DMS 273 treated with DMSO at 0.1 percent for 48 hours (cell line): ENCODE measurements at regions not wholly inside any gene's neighbourhood (a gene's known extent, or its start where the extent isn't known, plus 50 kb on each side); places are given as distances from the start of the nearest gene placed in this dataset.
"Not testable (repeated sequence)": the region's sequence is repeated elsewhere in the genome, so short reads cannot be mapped to it uniquely, and the experiment has no call there.

ENCODE experiments used
- DNase-seq: peaks from one replicate; lab custom pipeline; 2025; lab: John Stamatoyannopoulos, UW

DNA sequence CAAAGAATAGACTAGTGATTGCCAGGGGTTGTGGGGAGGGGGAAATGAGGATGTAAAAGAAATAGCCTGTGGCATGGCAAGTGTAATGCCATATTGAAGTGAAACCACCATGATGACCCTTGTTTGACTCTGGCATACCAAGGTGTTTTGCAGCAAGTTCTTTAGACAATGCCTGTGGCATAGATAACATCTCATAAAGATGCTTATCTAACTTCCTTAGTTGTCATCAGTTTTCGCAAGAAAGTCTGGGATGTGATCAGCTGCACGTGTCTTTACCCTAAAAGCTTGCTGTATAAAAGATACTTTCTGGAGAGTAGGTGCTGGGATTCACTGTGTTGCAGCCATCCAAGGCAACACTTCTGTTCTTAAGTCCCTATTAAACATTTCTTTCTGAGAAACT lies 176.1 kb upstream of the MAGEB16 start:
- DNase-seq = no peak

DNA sequence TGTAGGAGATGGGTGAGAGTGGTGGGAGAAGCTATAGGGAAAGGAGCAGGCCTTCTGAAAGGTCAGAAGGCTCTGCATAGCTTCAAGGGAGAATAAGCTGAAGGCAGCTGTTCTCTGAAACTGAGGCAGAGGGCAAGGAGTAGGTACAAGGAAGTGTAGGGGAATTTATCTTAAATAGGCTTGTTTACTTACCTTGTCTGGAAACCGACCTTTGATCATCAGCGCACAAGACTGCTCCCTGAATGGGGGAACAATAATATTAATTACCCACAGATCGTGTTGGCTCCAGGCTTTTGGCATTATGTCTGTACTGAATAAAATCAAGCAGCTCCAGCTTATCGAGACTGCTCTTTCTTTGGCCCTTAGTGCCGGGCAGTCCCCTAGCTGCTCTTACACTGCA lies 175.5 kb upstream of the MAGEB16 start:
- no peak for DNase-seq

DNA sequence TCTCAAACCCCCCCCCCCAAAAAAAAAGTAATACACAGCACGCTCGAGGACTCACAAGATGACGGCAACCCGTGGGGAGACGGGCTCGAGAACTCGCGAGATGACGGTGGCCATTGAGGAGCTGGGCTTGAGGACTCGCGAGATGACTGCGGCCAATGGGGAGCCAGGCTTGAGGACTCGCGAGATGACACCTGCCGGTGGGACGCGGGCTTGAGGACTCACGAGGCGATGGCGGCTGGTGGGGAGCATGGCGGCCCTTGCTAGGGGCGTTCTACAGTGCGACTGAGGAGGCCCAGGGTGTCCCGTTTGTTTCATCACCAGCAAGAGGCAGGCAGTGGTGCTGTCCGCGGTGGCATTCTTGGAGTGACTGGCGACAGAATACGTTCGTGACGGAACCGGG lies 172.4 kb upstream of the MAGEB16 start:
- no peak for DNase-seq

DNA sequence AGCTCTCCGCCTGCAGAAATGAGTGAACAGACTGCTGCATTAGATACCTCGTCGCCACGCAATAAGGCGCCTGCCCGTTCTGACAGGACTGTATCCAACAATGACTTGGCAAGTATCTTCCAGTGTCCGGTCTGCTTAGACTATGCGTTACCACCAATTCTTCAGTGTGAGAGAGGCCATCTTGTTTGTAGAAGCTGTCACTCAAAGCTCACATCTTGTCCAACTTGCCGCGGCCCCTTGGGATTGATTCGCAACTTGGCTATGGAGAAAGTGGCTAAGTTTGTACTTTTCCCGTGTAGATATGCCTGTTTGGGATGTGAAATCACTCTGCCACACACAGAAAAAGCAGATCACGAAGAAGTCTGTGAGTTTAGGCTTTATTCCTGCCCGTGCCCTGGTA lies 172.0 kb upstream of the MAGEB16 start:
- DNase-seq = no peak

DNA sequence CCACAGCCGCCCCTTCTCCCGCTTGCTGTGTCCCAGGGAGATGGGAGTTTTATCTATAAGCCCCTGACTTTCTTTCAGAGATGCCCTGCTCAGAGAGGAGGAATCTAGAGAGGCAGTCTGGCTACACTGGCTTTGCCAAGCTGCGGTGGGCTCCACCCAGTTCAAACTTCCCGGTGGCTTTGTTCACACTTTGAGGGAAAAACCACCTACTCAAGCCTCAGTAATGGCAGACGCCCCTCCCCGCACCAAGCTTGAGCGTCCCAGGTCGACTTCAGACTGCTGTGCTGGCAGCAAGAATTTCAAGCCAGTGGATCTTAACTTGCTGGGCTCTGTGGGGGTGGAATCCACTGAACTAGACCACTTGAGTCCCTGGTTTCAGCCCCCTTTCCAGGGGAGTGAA lies 162.2 kb upstream of the MAGEB16 start:
- DNase-seq = not testable (repeated sequence)

DNA sequence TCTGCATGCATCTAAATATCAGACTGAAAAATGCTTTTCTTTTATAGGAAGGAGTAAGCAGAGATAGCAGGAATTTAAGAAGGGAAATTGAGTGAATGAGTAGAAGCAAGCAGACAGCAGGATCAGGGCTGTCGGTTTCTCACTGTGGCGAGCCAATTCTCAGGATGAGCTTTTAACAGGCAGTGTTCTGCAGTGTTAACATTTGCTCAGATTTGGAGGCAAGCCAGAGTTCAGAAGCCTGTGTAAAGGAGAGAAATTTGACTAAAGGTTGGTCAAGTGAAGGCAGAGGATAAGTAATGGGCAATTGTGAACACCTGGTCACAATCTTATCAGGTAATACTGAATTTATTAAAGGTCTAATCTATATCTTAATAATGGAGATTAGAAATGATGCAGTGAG lies 133.3 kb upstream of the MAGEB16 start:
- DNase-seq = no peak

DNA sequence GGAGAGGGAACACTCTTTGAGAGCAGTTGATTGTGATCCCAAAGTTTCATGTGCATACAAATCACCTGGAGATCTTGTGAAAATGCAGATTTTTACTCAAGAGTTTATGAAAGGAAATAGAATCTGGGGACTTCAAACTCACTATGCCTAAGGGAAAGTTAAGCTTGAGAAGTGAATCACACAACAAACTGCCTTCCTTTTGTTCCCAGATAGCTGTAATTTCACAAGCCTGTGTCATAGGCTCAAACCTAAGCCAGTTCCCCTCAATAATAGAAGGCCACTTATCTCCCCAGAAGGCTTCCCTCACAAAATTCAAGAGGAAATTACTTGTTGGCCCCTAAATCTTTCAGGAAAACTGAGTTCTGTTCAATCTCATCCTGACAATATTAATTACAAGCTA lies 132.8 kb upstream of the MAGEB16 start:
- DNase-seq = no peak

DNA sequence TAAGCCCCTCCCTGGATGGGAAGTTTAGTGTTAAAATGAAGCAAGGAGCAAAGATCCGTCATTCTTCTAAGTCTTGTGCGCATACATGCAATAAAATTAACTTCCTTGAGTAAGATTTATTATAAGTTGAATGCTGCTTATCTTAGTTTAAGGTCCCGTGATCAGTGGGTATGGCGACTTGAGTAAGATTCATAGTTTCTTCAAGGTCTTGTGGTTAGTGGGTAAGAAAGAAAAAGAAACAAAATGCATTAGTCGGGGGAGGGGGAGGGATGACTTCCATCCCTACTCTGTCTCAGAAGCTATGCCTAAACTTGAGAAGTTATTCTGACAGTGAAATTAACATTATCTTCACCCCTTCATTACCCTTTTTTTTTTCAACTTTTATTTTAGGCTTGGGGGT lies 127.3 kb upstream of the MAGEB16 start:
- DNase-seq = no peak

DNA sequence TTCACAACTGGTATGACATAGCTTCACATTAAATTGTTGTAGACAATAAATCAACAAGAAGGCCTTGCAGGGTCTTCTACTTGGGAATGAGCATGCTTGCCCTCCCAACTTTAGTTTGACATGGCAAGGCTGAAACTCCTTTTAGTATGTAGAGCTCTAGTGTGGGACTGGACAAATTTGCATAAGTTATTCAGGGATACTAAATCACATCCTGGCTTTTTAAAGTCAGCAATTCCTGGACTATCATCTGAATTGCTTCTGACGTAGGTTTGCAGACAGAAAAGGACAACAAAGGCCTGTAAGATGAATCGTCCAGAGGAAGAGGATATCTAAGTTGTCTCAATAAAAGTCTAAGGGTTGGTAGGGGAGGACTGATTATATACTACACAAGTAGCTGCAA lies 123.0 kb upstream of the MAGEB16 start:
- DNase-seq = no peak

DNA sequence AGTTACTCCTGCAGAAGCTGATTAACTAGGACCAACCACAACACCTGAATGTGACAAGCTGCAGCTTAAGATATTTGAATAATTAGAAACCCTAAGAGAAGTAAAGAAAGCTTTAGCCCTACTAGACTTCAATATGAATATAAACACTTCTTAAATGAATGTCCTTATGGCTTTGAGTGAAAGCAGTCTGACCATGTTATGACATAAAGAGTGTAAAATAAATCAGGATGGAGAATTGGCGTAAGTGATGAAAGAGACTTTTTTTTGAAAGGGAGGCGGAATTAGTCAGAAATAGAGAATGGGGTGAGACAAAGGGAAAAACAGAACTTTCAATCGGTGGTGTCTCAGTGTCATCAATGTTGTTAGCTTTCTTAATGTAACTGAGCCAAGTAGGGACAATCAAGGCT lies 117.2 kb upstream of the MAGEB16 start:
- DNase-seq = no peak

DNA sequence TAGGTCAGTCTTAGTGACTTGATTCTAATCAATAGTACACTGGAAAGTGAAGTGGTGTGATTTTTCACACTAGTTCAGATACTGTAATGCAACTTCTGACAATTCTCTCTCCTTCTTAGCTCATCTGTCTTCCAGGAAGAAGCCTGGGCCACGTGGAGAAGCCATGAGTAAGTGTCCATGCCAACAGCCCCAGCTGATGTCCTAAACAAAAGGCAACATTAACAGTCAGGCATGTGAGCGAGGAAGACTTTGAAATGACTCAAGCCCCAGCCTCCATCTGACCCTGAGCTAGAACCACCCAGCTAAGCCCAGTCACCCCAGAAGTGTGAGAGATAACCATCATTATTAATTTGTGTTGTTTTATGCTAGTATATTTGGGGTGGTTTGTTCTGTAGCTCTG lies 115.7 kb upstream of the MAGEB16 start:
- no peak for DNase-seq

DNA sequence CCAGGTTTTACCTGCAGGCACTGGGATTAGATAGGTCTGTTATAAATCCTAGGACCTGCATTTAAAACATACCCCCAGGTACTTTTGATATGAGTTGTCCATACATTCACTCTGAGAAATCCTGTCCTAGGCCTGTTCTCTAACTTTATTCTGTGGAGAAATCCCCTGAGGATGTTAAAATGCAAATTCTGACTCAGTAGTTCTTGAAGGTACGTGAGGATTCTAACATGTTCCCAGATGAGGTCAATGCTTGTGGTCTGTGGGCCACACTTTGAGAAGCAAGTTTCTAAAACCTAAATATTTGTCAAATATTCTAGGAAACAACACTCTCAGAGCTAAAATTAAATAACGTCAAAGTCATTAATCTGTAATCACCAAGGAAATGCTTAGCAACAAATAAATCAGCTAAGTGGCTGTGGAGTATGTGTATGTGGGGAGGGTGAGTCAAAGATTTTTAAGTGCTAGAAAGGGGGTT lies 101.3 kb upstream of the MAGEB16 start:
- DNase-seq = no peak

DNA sequence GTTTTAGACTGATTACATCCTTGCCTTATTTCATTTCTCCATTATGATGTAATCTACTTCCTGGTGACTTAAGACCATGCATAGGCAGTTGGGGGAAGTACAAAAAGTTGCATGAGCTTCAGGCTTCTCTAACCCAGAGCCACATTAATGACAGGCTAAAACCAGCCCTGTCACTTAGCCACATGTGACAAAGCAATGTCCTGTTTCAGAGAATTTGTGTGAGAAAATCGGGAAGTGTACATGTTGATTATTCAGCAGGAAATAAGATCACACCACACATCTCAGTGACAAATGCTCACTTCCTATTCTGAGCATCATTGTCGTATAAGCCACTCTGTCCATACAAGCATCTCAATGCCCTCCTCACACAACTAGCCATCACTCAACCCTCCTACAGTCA lies 98.5 kb upstream of the MAGEB16 start:
- no peak for DNase-seq

DNA sequence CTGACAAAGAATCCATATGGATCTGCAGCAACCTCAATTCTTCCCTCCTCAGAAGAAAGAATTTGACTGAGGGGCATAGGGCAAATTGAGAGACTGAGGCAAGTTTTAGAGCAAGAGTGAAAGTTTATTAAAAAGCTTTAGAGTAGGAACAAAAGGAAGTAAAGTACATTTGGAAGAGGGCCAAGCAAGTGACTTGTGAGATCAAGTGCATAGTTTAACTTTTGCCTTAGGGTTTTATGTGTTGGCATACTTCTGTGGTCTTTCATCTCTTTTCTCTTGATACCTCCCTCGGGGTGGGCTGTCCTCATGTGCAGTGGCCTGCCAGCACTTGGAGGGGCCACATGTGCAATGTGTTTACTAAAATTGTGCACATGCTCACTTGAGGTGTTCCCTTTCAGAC lies 98.0 kb upstream of the MAGEB16 start:
- DNase-seq = no peak

DNA sequence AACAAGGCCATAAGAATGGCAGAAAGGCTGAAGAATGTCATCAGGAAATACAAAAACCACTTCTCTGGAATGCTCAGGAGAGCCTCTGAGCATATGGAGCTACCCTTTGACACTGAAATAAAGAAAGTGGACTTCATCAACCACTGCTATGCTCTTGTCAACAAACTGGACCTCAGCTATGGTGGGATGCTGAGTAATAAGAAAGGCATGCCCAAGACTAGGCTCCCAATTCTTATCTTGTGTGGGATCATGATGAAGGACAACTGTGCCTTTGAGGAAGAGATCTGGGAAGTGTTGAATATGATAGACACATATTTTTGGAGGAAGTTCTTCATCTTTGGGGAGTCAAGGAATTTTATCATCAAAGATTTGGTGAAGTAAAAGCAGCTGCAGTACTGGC lies 86.9 kb upstream of the MAGEB16 start:
- DNase-seq = no peak

DNA sequence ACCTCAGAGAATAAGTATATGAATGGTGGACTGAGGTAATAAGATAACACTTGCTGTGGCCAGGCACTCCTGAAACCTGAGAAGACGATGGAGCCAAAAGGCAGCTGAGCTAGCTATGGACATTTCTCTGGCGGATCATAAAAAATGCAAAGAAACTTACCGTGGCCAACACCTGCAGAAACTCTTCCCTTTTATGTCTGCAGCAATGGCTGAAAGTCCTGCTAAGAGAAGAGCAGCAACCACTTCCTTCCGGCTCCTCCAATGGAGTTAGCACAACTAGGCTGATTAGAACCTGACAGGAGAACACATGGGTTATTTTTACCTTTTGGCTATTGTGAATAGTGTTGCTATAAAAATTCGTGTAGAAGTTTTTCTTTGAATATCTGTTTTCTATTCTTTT lies 76.0 kb upstream of the MAGEB16 start:
- no peak for DNase-seq

DNA sequence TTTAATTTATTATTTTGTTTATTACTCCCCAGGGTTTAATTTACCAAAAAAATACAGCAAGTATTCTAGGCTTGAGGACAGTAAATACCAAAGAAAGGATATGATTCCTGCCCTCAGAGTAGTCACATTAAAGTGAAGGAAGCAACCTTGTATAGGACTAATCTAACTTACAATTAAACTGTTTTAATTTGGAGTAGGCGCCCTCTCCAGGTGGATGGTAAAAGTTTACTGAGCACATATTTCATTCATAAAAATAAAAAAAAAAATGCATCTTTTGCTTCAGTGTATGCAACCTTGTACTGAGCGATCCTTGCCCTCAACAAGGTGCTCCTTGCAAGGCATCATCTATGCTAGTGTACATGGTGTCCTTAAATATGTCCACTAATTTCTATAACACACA lies 72.0 kb upstream of the MAGEB16 start:
- no peak for DNase-seq

DNA sequence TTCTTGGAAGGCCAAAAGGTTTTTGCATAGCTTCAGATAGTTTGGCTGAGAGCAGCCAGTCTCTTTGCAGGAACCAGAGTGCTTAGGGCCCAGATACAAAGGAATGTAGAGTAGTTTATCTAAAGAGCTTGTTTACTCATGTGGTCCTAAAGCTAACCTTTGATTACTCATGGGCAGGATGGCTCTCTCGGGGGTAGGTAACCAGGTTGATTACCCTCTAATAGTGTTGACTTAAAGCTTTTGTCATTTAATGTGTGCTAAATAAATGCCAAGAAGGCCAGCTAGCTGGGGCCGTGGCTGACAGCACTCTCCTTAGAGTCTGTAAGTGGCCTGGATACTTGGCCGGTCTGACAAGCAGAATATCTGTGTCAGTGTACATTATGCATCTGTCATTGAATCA lies 69.7 kb upstream of the MAGEB16 start:
- no peak for DNase-seq

DNA sequence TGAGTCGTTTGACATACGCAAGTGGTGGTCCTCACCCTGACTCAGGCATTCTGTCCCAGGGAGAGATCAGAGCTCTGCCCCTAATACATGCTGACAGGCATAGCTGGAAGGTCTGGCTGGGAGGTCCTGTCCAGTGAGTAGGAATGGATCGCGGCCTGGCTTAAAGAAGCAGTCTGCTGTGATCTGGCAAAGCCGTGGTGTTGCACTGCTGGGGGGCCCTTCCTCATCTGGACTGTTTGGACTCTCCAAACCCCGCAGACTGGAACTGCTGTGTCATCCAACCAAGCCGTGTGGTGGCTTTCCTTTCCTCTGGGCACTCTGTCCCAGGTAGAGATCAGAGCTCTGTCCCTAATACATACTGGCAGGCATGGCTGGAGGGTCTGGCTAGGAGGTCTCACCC lies 64.3 kb upstream of the MAGEB16 start:
- DNase-seq = no peak

DNA sequence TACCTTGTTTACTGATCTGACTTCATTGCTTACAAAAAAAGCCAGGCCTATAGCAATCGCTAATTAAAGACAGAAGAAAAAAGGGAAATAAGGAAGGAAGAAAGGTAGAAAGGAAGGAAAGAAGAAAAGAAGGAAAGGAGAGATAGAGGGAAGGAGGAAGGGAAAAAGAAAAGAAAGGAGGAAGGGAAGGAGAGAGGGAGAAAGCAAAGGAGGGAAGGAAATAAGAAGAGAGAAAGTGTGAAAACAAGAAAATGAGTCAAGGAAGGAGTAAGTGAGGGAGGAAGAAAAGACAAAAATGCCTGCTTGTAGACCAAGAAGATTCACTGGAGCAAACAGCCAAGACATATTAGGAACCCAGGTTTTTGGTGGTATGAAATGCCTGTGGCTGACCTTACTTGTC lies 57.0 kb upstream of the MAGEB16 start:
- no peak for DNase-seq

DNA sequence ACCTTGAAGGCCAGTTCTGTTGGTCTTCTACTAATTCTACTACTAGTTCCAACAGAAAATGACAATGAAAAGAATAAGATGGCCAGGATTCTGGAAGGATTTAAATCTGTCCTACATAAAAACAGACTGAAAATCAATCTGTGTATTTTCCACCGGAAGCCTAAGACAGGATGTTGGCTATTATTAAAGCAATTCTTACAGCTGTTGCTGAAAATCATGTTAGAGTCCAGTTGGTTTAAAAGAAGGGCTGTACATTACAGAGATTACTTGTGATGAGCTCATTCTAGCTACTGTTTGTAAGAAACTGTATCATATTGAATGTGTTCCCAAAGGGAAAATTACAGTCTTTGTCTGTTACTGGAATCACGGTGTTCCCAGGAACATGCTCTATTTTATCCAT lies 54.8 kb upstream of the MAGEB16 start:
- DNase-seq = no peak
